ENCODE measurements at regions not wholly inside any gene's neighbourhood (a gene's known extent, or its start where the extent isn't known, plus 50 kb on each side); places are given as distances from the start of the nearest gene placed in this dataset.

GRCh38 chr10:56722912-56723311 is 361.9 kb upstream of the ZWINT start:
- Histone ChIP-seq H3K36me3 (ENCODE audit: insufficient read depth, low read length) (no peaks in the 10 kb centered on the region), H2AFZ (ENCODE audit: low read length) (no peak overlapping the region), H3K4me1 (ENCODE audit: insufficient read depth, low read length, poor library complexity, severe bottlenecking) (peaks cover 28% of the 10 kb centered on the region), H3K4me3 (ENCODE audit: low read depth, low read length, poor library complexity, severe bottlenecking) (no peak overlapping the region), H3K27ac (ENCODE audit: low read depth, low read length, poor library complexity, severe bottlenecking) (no peak overlapping the region), H4K20me1 (ENCODE audit: insufficient read depth, low read length) (no peaks in the 10 kb centered on the region), H3K79me2 (ENCODE audit: insufficient read depth, low read depth, low read length) (no peaks in the 10 kb centered on the region), H3K9me2 (ENCODE audit: insufficient read depth, low read length) (no peaks in the 10 kb centered on the region), H3K9me3 (ENCODE audit: low read length) (0 out of 2 replicates have a peak, but pooled peaks cover 9% of the 10 kb centered on the region), H3K4me2 (ENCODE audit: low read length) (no peak overlapping the region)
- POLR2A ChIA-PET: no interaction called here
- DNase-seq (ENCODE audit: low spot score): no peak
- intact Hi-C loops (cut with micrococcal nuclease; ENCODE audit: unreplicated experiment): no loop called here
- CTCF ChIA-PET (ENCODE audit: unreplicated experiment): no interaction called here
- TF ChIP-seq CTCF (conservative IDR thresholded peaks at IDR 0.05; ENCODE audit: low read length): no peak
- no peak for TF ChIP-seq EZH2phosphoT487 (IDR thresholded peaks at IDR 0.05; ENCODE audit: borderline replicate concordance, low read depth, low read length)
- BruUV-seq (replicated peaks): no TSS peak

GRCh38 chr10:56715262-56715661 is 354.2 kb upstream of the ZWINT start:
- H3K27ac ChIP-seq (ENCODE audit: low read depth, low read length, poor library complexity, severe bottlenecking): peak overlapping the region; percentile 39
- peaks cover 12% of the 10 kb centered on the region for H3K4me1 ChIP-seq (ENCODE audit: insufficient read depth, low read length, poor library complexity, severe bottlenecking)
- ChIA-PET POLR2A (interaction anchor here (0.5 to 1.7 kb wide), 2 partner anchors 15 to 74 kb away, joined by 3 to 7 read pairs; no protein-coding TSS in a partner anchor), CTCF (ENCODE audit: unreplicated experiment) (no interaction called here)
- H3K4me3 ChIP-seq (ENCODE audit: low read depth, low read length, poor library complexity, severe bottlenecking): no peak overlapping the region
- H2AFZ ChIP-seq (ENCODE audit: low read length): peak overlapping the region; percentile 68
- no peaks in the 10 kb centered on the region for H3K9me2 ChIP-seq (ENCODE audit: insufficient read depth, low read length)
- H3K9me3 ChIP-seq (ENCODE audit: low read length): no peaks in the 10 kb centered on the region
- TF ChIP-seq EZH2phosphoT487 (IDR thresholded peaks at IDR 0.05; ENCODE audit: borderline replicate concordance, low read depth, low read length): no peak
- TF ChIP-seq CTCF (conservative IDR thresholded peaks at IDR 0.05; ENCODE audit: low read length): no peak
- no TSS peak for BruUV-seq (replicated peaks)
- H3K36me3 ChIP-seq (ENCODE audit: insufficient read depth, low read length): no peaks in the 10 kb centered on the region
- DNase-seq (ENCODE audit: low spot score): peak; percentile 56
- no peaks in the 10 kb centered on the region for H4K20me1 ChIP-seq (ENCODE audit: insufficient read depth, low read length)
- intact Hi-C loops (cut with micrococcal nuclease; ENCODE audit: unreplicated experiment): no loop called here
- H3K4me2 ChIP-seq (ENCODE audit: low read length): peak overlapping the region; percentile 55
- H3K79me2 ChIP-seq (ENCODE audit: insufficient read depth, low read depth, low read length): no peaks in the 10 kb centered on the region

- intact Hi-C loops (cut with micrococcal nuclease; ENCODE audit: unreplicated experiment): no loop called here
- Histone ChIP-seq H3K36me3 (ENCODE audit: insufficient read depth, low read length) (no peaks in the 10 kb centered on the region), H3K9me3 (ENCODE audit: low read length) (0 out of 2 replicates have a peak, but pooled peaks cover 7% of the 10 kb centered on the region), H3K4me2 (ENCODE audit: low read length) (no peak overlapping the region), H4K20me1 (ENCODE audit: insufficient read depth, low read length) (no peaks in the 10 kb centered on the region), H3K4me1 (ENCODE audit: insufficient read depth, low read length, poor library complexity, severe bottlenecking) (no peaks in the 10 kb centered on the region), H3K9me2 (ENCODE audit: insufficient read depth, low read length) (no peaks in the 10 kb centered on the region), H3K79me2 (ENCODE audit: insufficient read depth, low read depth, low read length) (no peaks in the 10 kb centered on the region), H3K27ac (ENCODE audit: low read depth, low read length, poor library complexity, severe bottlenecking) (no peak overlapping the region), H3K4me3 (ENCODE audit: low read depth, low read length, poor library complexity, severe bottlenecking) (no peak overlapping the region), H2AFZ (ENCODE audit: low read length) (peak overlapping the region; percentile 59; the same call in 1 of the 2 replicates)
- CTCF ChIA-PET (ENCODE audit: unreplicated experiment): no interaction called here
- no peak for DNase-seq (ENCODE audit: low spot score)
- POLR2A ChIA-PET: interaction anchor here (0.6 to 1.8 kb wide), 8 partner anchors 9 to 76 kb away, joined by 3 to 5 read pairs (median 3); no protein-coding TSS in a partner anchor
- TF ChIP-seq EZH2phosphoT487 (IDR thresholded peaks at IDR 0.05; ENCODE audit: borderline replicate concordance, low read depth, low read length) (no peak), CTCF (conservative IDR thresholded peaks at IDR 0.05; ENCODE audit: low read length) (no peak)
- BruUV-seq (replicated peaks): no TSS peak
These were observed 337.4 kb upstream of the ZWINT start for GRCh38 chr10:56698506-56698905.
